DMS79 treated with DMSO at 0.1 percent for 48 hours (cell line): ENCODE measurements at regions not wholly inside any gene's neighbourhood (a gene's known extent, or its start where the extent isn't known, plus 50 kb on each side); places are given as distances from the start of the nearest gene placed in this dataset.

ENCODE experiments used
- DNase-seq: peaks from one replicate; lab custom pipeline; 2025; lab: John Stamatoyannopoulos, UW

GRCh38 chr2:120567128-120567527 is 168.5 kb upstream of the GLI2 start:
- DNase-seq = no peak

- DNase-seq = no peak
Observed at GRCh38 chr2:120568089-120568974, 167.3 kb upstream of the GLI2 start.

- no peak for DNase-seq
Observed at GRCh38 chr2:120568975-120569268, 166.7 kb upstream of the GLI2 start.

DNA sequence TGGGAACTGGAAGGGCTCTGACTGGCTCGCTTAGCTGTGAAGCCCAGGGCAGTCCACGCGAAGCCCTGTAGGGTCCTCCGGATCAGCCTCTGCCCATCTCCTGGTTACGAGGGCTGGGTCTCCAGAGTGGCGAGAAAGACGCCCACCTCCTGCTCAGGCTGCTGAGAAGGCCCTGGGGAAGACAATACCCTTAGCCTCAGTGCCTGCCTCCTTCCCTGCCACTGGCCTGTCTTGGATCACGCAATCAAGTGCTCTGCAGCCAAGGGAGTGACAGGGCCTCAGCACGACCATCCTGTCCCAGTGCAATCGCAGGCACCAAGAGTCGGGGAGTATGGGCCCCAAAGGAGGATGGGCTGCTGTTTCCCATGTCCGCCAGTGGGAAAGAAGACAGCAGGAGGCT is 165.7 kb upstream of the GLI2 start:
- no peak for DNase-seq

GRCh38 chr2:120570546-120570945 is 165.1 kb upstream of the GLI2 start:
- DNase-seq = no peak

DNA sequence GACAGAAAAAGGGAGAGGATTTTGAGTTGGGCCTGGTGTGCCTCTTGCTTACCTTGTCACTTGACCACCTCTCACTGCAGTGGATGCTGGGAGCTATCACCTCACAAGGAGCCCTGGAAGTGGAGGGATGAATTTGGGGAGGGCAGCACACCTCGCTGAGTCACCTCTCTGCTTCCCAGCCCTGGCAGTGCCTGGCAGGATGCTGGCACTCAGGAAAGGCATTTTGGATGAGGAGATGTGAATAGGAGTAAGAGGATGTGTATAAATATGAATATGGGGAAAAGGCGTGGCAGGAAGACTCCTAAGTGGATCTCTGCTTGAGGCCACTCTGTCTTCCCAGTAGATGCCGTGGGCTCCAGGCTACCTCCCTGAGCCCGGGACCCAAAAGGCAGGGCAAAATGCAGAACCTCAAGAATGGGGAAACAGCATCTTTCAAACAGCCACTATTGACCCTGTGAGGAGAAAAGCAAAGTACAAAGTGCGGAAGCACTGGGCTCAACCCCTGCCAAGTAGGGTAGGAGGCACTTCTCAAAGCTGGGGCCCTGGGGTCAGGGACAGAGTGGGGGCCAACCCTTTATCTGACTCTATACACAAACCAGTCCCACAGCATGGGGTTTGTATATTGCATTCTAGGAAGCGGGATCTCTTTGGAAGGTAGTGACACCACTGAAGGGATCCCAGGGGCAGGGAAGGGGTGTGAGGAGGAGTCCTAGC is 164.5 kb upstream of the GLI2 start:
- no peak for DNase-seq

- DNase-seq = no peak
Observed at GRCh38 chr2:120572226-120572625, 163.4 kb upstream of the GLI2 start.

DNA sequence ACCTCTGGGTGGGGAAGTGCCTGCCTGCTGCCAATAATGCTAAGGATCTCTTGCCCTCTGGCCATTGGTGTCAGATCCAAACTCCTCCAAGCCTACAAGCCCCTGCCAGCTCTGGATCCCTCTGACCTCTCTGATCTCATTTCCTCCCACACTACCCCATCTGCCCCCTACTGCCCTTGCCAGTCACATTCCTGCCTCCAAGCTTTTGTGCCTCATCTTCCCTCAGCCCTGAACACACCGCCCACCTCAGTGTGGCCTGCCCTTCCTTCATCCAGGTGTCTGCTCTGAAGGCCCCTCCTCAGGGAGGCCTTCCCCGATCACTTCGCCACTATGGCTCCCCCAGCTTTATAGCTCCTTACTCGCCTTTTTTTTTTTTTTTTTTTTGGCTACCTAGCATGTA is 161.0 kb upstream of the GLI2 start:
- no peak for DNase-seq

GRCh38 chr2:120575966-120576365 is 159.7 kb upstream of the GLI2 start:
- no peak for DNase-seq

GRCh38 chr2:120576509-120577474 is 158.9 kb upstream of the GLI2 start:
- DNase-seq = no peak

DNA sequence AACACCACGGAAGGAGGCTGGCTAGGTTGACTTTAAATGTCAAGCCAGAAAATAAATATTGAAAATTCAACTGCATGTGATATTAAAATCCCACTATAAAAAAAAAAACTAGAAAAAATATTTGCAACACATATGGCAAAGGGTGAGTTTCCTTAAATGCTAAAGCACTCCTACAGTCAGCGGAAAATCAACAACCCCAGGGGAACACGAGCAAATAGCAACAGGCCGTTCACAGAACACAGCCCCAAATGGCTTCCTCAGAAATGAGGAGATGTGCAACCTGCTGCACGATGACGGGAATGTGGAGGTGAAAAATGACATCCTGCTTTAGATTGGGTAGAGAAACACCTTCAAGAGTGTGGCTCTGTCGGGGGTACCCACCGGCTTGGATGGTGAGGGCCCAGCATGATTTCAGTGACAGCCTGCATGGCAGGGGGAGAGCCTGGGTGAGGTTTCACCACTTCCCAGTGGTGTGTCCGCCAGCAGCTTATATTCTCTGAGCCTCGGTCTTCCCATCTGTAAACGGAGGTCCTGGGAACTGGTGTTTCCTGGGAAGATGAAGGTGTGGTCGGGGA is 157.9 kb upstream of the GLI2 start:
- no peak for DNase-seq

GRCh38 chr2:120578576-120579352 is 156.9 kb upstream of the GLI2 start:
- peak; percentile 9 for DNase-seq

GRCh38 chr2:120579916-120580685 is 155.6 kb upstream of the GLI2 start:
- DNase-seq = peak; percentile 93

DNA sequence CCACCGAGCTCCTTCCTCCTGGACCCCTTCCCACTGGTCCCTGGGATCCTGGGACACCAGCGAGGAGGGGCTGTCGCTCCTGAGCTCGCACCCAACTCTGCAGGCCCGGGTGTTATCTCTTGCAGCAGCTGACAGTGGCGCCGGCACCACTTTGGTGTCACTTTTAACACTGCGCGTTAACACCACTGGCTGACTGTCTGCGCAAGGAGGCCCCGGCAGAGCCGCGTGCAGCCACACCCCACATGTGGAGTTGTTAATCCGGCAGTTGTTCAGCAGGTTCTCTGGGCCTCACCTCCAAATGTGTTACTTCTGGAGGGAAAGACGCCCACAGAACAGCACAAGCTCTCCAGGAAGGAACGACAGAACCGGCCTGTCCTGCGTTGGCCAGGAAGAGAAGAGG is 155.0 kb upstream of the GLI2 start:
- DNase-seq = no peak

GRCh38 chr2:120583121-120583520 is 152.5 kb upstream of the GLI2 start:
- no peak for DNase-seq

DNA sequence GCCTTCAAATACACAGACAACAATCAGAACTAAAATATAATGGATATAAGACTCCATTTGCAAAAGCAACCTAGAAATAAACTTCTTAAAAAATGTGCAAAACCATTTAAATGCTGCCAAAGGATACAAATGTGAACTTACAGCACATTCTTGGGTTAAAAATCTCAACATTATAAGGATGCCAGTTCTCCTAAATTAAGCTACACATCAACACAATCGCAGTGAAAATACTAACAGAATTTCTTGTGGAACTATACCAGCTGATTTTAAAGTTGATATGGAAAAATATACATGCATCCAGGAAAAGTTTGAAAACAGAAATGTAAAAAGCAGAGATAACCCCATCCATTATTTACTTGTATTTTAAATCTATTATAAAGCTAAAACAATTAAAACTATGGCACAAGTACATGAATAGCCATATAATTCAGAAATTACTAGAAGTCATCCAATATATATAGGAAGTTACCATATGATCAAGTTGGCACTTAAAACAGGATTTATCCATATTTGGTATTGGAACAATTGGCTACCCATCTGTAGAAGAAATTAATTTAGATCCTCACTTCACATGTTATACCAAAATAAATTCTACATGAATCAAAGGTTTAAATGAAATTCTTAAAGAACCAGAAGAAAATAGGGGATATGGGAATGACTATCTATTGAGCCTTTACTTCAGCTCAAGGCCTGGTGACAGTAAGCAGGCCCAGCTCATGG is 151.7 kb upstream of the GLI2 start:
- DNase-seq = no peak

DNA sequence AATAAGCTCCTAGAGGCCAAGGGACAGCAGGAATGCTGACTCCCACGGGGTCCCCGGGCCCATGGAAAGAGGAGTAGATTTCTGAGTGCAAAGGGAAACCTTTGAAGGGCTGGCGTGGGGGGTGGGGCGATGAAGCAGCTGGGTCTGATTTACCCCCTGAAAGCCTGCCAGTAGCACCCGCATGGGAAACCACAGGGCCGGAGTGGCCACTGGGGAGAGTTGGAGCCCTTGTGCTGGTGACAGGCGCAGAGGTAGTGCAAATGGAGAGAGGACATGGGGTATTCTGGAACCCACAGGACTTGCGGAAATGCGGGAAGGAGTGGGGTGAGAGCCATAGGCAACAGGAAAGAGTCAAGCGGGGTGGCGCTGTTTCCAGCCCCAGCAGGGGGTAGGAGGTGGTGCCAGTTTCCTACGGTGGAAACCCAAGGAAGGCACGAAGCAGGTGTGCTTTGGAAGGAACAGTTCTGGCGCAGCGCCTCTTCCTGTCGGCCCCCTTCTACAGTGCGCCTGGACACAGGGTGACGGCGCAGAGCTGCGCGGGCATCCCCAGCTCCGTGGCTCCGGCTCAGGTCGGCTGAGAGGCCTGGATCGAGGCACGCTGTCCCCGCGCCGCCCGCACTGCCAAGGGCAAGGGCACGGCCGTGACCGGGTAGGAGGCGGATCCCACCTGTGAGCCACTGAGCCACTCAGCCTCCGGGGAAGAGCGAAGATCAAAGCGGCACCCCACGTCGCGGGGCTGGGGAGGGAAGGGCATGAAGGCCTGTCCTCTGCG is 149.0 kb upstream of the GLI2 start:
- no peak for DNase-seq

GRCh38 chr2:120587279-120587996 is 148.2 kb upstream of the GLI2 start:
- DNase-seq = no peak

DNA sequence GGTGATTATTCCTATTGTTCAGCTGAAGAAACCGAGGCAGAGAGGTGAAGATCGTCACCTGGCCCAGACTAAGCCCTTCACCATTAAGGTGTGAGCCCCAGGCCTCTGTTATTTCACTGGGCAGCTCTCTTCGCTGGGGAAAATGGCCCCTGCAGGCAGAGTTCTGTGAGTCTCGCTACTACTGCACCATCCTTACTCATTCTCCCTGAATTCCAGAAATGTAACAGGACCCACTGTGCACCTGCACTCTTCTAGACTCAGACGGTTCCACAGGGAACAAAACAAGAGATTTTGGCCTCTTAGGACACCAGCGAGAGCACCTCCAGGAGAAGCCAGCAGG is 147.7 kb upstream of the GLI2 start:
- no peak for DNase-seq
